ENCODE measurements at regions not wholly inside any gene's neighbourhood (a gene's known extent, or its start where the extent isn't known, plus 50 kb on each side); places are given as distances from the start of the nearest gene placed in this dataset.

GRCh38 chr2:15801439-15801838, 138.9 kb upstream of the MYCN start:
- H4K5ac ChIP-seq (ENCODE audit: insufficient read length, low read depth, low read length): no peak overlapping the region
- H2BK20ac ChIP-seq (ENCODE audit: low read length): no peak overlapping the region; the same call in 1 of the 2 replicates
- ChIA-PET CTCF (ENCODE audit: partially characterized antibody) (interaction anchor here (0.6 to 1.2 kb wide), 3 partner anchors 9 to 70 kb away, joined by 3 read pairs; no protein-coding TSS in a partner anchor), POLR2A (ENCODE audit: partially characterized antibody) (interaction anchor here (1.3 kb wide), 1 partner anchor 9 kb away, joined by 3 read pairs; no protein-coding TSS in a partner anchor)
- H3K23me2 ChIP-seq (ENCODE audit: low read depth, low read length): no peaks in the 10 kb centered on the region
- no peaks in the 10 kb centered on the region for H3K79me2 ChIP-seq (ENCODE audit: control insufficient read depth in 1 of 2, insufficient read depth in 2 of 2, low read length in 2 of 2)
- H2AFZ ChIP-seq (ENCODE audit: low read length): no peak overlapping the region
- H3K9me3 ChIP-seq (ENCODE audit: insufficient read depth in 2 of 2, low read depth in 1 of 2, low read length in 1 of 2): no peaks in the 10 kb centered on the region
- no peak overlapping the region for H3K4me2 ChIP-seq (ENCODE audit: insufficient read depth in 1 of 2, low read depth in 2 of 2, low read length in 2 of 2)
- no peaks in the 10 kb centered on the region for H3K27me3 ChIP-seq (replicated peaks in 1 of 4; ENCODE audit: control insufficient read depth in 3 of 4, extremely low read depth in 1 of 4, insufficient read depth in 3 of 4, low read length in 3 of 4)
- no peak overlapping the region for H3K4ac ChIP-seq (replicated peaks; ENCODE audit: insufficient read length, low read depth, low read length)
- H4K91ac ChIP-seq (replicated peaks; ENCODE audit: insufficient read length, low read length): no peak overlapping the region
- no peak overlapping the region for H3K4me3 ChIP-seq (ENCODE audit: extremely low read depth in 1 of 4, insufficient read depth in 2 of 4, low read depth in 3 of 4, low read length in 4 of 4)
- H3K14ac ChIP-seq (ENCODE audit: insufficient read length): no peak overlapping the region
- DNase-seq (ENCODE audit: low read depth in 1 of 2, low spot score in 2 of 2) (no peak), FAIRE-seq (no peak)
- no peak overlapping the region for H2BK15ac ChIP-seq (ENCODE audit: low read length)
- no peak overlapping the region for H3K23ac ChIP-seq (ENCODE audit: insufficient read length)
- no peak overlapping the region for H3K9ac ChIP-seq (replicated peaks in 1 of 4; ENCODE audit: extremely low read depth in 1 of 4, low read depth in 3 of 4, low read length in 3 of 4)
- no peak overlapping the region for H4K8ac ChIP-seq (ENCODE audit: extremely low read depth, insufficient read depth, low read length)
- H4K20me1 ChIP-seq (replicated peaks in 1 of 2; ENCODE audit: control insufficient read depth in 1 of 2, insufficient read depth in 2 of 2, low read length in 2 of 2): no peaks in the 10 kb centered on the region
- no peak overlapping the region for H2BK120ac ChIP-seq (replicated peaks; ENCODE audit: low read depth, low read length)
- H3K4me1 ChIP-seq (replicated peaks in 1 of 4; ENCODE audit: control insufficient read depth in 3 of 4, insufficient read depth in 4 of 4, low read length in 3 of 4): peaks cover 0 to 7% (median 2%) of the 10 kb centered on the region in 4 experiments; a peak in 3 of 7 replicates
- no peaks in the 10 kb centered on the region for H3K79me1 ChIP-seq (ENCODE audit: low read depth, low read length)
- H2BK5ac ChIP-seq (ENCODE audit: low read depth, low read length): no peak overlapping the region
- H3K27ac ChIP-seq (ENCODE audit: low read depth, low read length): no peak overlapping the region
- WGBS, 2 experiments (ENCODE audit: extremely low coverage in 1 of 2, insufficient coverage in 1 of 2, insufficient read length in 1 of 2, insufficient replicate concordance in 2 of 2, low coverage in 1 of 2, low lambda C conversion rate in 2 of 2, missing lambda C conversion rate in 1 of 2): 92% methylated on average over 14 of the region's 14 CpGs; no CpG with 5 or more reads in 1 of the 2 experiments
- H2AK5ac ChIP-seq (ENCODE audit: low read depth, low read length): no peak overlapping the region
- H3K36me3 ChIP-seq (ENCODE audit: control insufficient read depth in 2 of 4, insufficient read depth in 4 of 4, low read length in 3 of 4): no peaks in the 10 kb centered on the region
- peak overlapping the region; percentile 71; the same call in 1 of the 2 replicates for H2BK12ac ChIP-seq (ENCODE audit: low read depth, low read length)
- H3K56ac ChIP-seq (replicated peaks; ENCODE audit: insufficient read length, low read depth, low read length): no peak overlapping the region
- H3K18ac ChIP-seq (ENCODE audit: extremely low read depth, low read length): no peak overlapping the region
- no peak for TF ChIP-seq TEAD4 (IDR thresholded peaks at IDR 0.05; ENCODE audit: low read depth, low read length)
